GM18858 (cell line): ENCODE measurements at regions not wholly inside any gene's neighbourhood (a gene's known extent, or its start where the extent isn't known, plus 50 kb on each side); places are given as distances from the start of the nearest gene placed in this dataset.

Experiments used
- ATAC-seq: cut with Tn5 transposase; IDR thresholded peaks from one replicate; pipeline ENCODE4 v1.9.1; 2021; ENCODE audit not compliant: unreplicated experiment

- ATAC-seq: no peak
Measured at GRCh38 chr4:184575306-184575705, 73.9 kb downstream of the CASP3 start.

GRCh38 chr4:184574861-184575260, 74.4 kb downstream of the CASP3 start:
- no peak for ATAC-seq

- ATAC-seq: no peak
Measured at GRCh38 chr4:184573701-184574100, 75.5 kb downstream of the CASP3 start.

GRCh38 chr4:184568770-184569169, 80.5 kb downstream of the CASP3 start:
- no peak for ATAC-seq

GRCh38 chr4:184563621-184564020, 85.6 kb downstream of the CASP3 start:
- no peak for ATAC-seq

- no peak for ATAC-seq
Measured at GRCh38 chr4:184558996-184559395, 84.6 kb upstream of the IRF2 start.

GRCh38 chr4:184553891-184554290, 79.5 kb upstream of the IRF2 start:
- no peak for ATAC-seq

GRCh38 chr4:184550476-184550875, 76.1 kb upstream of the IRF2 start:
- no peak for ATAC-seq

- no peak for ATAC-seq
Measured at GRCh38 chr4:184548648-184549341, 74.4 kb upstream of the IRF2 start.

- ATAC-seq: no peak
Measured at GRCh38 chr4:184548316-184548647, 73.9 kb upstream of the IRF2 start.

- no peak for ATAC-seq
Measured at GRCh38 chr4:184544788-184545409, 70.5 kb upstream of the IRF2 start.

- ATAC-seq: no peak
Measured at GRCh38 chr4:184541907-184542306, 67.6 kb upstream of the IRF2 start.

- ATAC-seq: no peak
Measured at GRCh38 chr4:184540307-184540706, 66.0 kb upstream of the IRF2 start.

- peak; percentile 23 for ATAC-seq
Measured at GRCh38 chr4:184538023-184538599, 63.8 kb upstream of the IRF2 start.

GRCh38 chr4:184537269-184538022, 63.1 kb upstream of the IRF2 start:
- peak; percentile 22 for ATAC-seq

- no peak for ATAC-seq
Measured at GRCh38 chr4:184536881-184537248, 62.5 kb upstream of the IRF2 start.

- no peak for ATAC-seq
Measured at GRCh38 chr4:184536065-184536880, 61.9 kb upstream of the IRF2 start.

- peak; percentile 66 for ATAC-seq
Measured at GRCh38 chr4:184534511-184535391, 60.4 kb upstream of the IRF2 start.

- no peak for ATAC-seq
Measured at GRCh38 chr4:184533908-184534307, 59.6 kb upstream of the IRF2 start.

GRCh38 chr4:184531008-184531407, 56.7 kb upstream of the IRF2 start:
- ATAC-seq: no peak
